ENCODE measurements at regions not wholly inside any gene's neighbourhood (a gene's known extent, or its start where the extent isn't known, plus 50 kb on each side); places are given as distances from the start of the nearest gene placed in this dataset.

DNA sequence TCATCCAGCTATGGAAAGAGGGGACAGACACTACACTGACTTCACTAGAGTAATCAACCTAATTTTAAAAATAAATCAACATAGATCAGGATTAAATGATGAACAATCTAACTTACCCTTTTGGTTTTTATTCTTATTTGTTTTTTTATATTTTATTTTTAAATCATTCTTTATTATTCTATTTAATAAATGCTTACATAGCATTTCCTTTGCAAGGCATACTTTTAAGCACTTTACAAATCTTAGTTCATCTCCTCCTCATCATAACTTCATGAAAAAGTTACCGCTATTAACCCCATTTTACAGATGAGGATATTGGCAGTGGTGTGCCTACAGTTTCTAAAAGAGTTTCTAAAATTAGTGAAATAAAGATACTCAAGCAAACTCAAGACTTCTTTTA lies 380.6 kb downstream of the TBC1D4 start:
- Mint-ChIP-seq H3K9me3 (no peaks in the 10 kb centered on the region), H3K36me3 (ENCODE audit: low read depth) (no peaks in the 10 kb centered on the region), H3K27me3 (ENCODE audit: insufficient read depth) (no peaks in the 10 kb centered on the region), H3K4me1 (ENCODE audit: low read depth) (no peaks in the 10 kb centered on the region), H3K4me3 (no peak overlapping the region), H3K27ac (no peak overlapping the region)
- DNase-seq (ENCODE audit: low spot score) = no peak
- intact Hi-C loops (cut with micrococcal nuclease) = no loop called here

DNA sequence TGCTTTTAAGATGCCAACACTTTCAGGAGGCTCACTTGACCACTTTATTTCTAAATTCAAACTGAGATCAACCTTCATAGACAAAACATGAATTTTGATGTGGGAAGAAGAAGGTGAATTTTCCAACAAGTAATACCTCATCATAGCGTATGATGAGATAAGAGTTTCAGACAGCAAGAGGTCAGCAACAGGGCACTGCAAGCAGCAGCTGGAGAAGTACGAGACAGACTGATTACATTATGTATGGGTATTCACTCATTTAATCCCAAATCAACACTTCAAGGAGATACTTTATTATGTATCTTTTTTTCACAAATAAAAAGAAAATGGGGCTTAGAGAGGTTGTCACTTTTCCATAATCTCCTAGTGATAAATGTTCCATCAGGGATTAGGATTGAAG lies 389.8 kb downstream of the TBC1D4 start:
- H3K36me3 Mint-ChIP-seq (ENCODE audit: low read depth) = no peaks in the 10 kb centered on the region
- H3K27me3 Mint-ChIP-seq (ENCODE audit: insufficient read depth) = peaks cover 3% of the 10 kb centered on the region
- no peak overlapping the region for H3K4me3 Mint-ChIP-seq
- no peak for DNase-seq (ENCODE audit: low spot score)
- intact Hi-C loops (cut with micrococcal nuclease) = no loop called here
- H3K4me1 Mint-ChIP-seq (ENCODE audit: low read depth) = no peaks in the 10 kb centered on the region
- H3K27ac Mint-ChIP-seq = no peak overlapping the region
- H3K9me3 Mint-ChIP-seq = no peaks in the 10 kb centered on the region

DNA sequence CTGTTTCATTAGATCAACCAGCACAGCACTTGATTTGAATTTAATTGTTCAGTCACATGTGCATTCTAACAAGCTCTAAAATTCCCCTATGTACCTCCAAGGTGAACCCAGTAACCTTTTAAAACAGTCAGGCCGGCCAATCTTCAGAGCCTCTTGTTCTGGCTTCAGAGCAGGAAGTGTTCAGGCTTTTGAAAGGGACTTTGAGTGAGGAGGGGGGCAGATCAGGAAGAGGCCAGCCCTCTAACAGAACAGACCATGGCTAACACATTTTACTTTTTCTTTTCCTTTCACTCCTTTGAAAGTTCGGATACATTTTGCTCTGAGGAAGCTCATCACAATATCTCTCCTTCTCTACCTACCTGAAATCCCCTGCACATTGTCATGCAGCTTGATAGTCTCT lies 390.3 kb downstream of the TBC1D4 start:
- H3K36me3 Mint-ChIP-seq (ENCODE audit: low read depth) = no peaks in the 10 kb centered on the region

DNA sequence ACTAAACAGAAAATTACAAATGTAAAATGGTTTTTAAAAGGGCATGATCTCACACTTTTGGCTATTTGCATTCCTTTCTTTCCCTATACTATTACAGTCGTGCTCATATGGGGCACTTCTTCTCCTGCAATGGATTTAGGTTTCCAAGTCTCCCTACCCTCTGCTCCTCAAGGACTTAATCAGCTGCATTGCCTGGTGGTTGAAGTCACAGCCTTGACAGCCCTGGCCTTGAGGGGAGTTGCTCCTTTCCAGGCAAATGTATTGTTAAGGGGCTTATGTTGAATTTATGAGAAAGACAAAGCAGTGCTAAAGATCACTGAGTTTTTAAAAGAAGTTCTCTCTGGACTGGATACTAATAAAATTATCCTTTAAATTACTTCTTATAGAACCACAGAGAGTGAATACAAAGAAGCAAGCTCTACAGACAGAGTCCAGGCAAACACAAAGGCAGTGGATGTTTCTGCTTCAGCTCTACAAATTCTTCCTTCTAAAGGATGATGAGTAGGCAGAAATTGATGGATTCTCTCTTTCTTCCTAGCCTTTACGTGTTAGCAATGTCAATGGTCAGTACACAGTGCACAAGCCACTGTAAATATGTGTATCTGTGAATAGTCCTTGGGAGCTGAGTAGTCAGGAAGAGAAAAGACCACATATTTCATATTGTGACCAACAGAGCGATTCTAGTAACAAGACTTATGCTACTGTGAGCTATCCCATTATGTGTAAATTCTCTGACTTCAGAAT lies 390.9 kb downstream of the TBC1D4 start:
- H3K4me3 Mint-ChIP-seq = no peak overlapping the region
- no peaks in the 10 kb centered on the region for H3K4me1 Mint-ChIP-seq (ENCODE audit: low read depth)
- H3K36me3 Mint-ChIP-seq (ENCODE audit: low read depth) = no peaks in the 10 kb centered on the region
- no peak overlapping the region for H3K27ac Mint-ChIP-seq
- intact Hi-C loops (cut with micrococcal nuclease) = no loop called here
- DNase-seq (ENCODE audit: low spot score) = no peak
- peaks cover 3% of the 10 kb centered on the region for H3K27me3 Mint-ChIP-seq (ENCODE audit: insufficient read depth)
- no peaks in the 10 kb centered on the region for H3K9me3 Mint-ChIP-seq

More for the DNA sequence above, 390.3 kb downstream of the TBC1D4 start:
- intact Hi-C loops (cut with micrococcal nuclease) = no loop called here
- peaks cover 3% of the 10 kb centered on the region for H3K27me3 Mint-ChIP-seq (ENCODE audit: insufficient read depth)
- DNase-seq (ENCODE audit: low spot score) = no peak
- no peak overlapping the region for H3K27ac Mint-ChIP-seq
- H3K9me3 Mint-ChIP-seq = no peaks in the 10 kb centered on the region
- H3K4me1 Mint-ChIP-seq (ENCODE audit: low read depth) = no peaks in the 10 kb centered on the region
- no peak overlapping the region for H3K4me3 Mint-ChIP-seq

DNA sequence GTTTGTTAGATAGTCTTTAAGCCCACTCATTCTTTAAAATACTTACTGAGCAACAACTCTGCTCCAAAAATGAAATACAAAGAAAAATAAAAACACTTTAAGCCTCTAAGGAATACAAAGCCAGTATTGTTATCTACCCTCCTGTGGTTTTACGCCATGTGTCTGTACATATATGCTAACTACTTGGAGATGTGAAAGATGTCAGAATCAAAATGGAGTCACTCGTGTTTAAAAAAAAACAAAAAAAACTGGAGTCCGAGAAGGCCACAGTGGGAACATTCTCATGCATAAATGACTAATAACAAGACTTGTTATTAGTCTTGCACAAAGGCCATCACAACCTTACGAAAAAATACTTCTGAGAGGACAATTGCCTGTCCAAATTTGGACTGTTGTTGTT lies 393.1 kb downstream of the TBC1D4 start:
- no peak overlapping the region for H3K4me3 Mint-ChIP-seq
- no peaks in the 10 kb centered on the region for H3K36me3 Mint-ChIP-seq (ENCODE audit: low read depth)

DNA sequence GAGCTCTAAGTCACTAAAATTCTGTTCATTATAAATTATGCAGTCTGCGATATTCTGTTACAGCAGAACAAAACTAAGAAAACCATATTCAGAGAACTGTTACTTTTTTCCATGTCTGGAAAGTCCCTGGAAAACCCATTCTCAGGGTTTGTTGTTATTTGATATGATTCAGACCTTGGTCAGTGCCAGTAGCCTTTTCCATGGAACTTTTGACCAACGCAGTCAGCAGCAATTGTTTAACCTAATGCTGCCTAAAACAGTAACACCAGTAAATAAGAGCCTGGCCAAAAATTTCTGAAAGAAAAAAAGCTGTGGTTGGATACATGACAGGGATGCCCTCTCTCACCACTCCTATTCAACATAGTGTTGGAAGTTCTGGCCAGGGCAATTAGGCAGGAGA lies 402.7 kb downstream of the TBC1D4 start:
- no peak overlapping the region for H3K27ac Mint-ChIP-seq
- DNase-seq (ENCODE audit: low spot score) = no peak
- H3K4me1 Mint-ChIP-seq (ENCODE audit: low read depth) = no peaks in the 10 kb centered on the region
- no peaks in the 10 kb centered on the region for H3K36me3 Mint-ChIP-seq (ENCODE audit: low read depth)
- intact Hi-C loops (cut with micrococcal nuclease) = no loop called here
- H3K4me3 Mint-ChIP-seq = no peak overlapping the region
- no peaks in the 10 kb centered on the region for H3K9me3 Mint-ChIP-seq
- peaks cover 2% of the 10 kb centered on the region for H3K27me3 Mint-ChIP-seq (ENCODE audit: insufficient read depth)

More for the DNA sequence above, 393.1 kb downstream of the TBC1D4 start:
- Mint-ChIP-seq H3K27ac (no peak overlapping the region), H3K9me3 (no peaks in the 10 kb centered on the region), H3K27me3 (ENCODE audit: insufficient read depth) (peaks cover 3% of the 10 kb centered on the region), H3K4me1 (ENCODE audit: low read depth) (no peaks in the 10 kb centered on the region)
- intact Hi-C loops (cut with micrococcal nuclease) = no loop called here
- no peak for DNase-seq (ENCODE audit: low spot score)

DNA sequence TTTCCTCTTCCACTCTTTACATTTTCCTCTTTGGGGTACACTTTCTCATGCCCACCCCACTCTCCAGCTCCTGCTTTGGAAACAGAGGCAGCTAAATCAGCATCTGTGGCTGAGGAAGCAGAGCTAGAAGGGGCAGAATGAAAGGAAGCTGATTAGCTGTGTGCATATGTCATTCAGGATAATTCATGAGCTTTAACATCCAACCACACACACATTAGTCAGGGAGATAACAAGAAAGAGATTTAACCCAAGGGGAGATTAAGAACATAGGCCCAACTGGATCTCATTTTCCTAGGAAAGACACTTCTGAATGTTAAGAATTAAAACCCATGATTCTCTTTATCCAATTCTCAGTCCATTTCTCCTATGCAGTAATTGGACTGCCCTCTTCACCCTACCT lies 405.5 kb downstream of the TBC1D4 start:
- H3K36me3 Mint-ChIP-seq (ENCODE audit: low read depth) = no peaks in the 10 kb centered on the region
- intact Hi-C loops (cut with micrococcal nuclease) = no loop called here
- DNase-seq (ENCODE audit: low spot score) = no peak
- H3K4me3 Mint-ChIP-seq = no peak overlapping the region
- no peaks in the 10 kb centered on the region for H3K4me1 Mint-ChIP-seq (ENCODE audit: low read depth)
- H3K9me3 Mint-ChIP-seq = no peaks in the 10 kb centered on the region
- H3K27me3 Mint-ChIP-seq (ENCODE audit: insufficient read depth) = peaks cover 2% of the 10 kb centered on the region
- no peak overlapping the region for H3K27ac Mint-ChIP-seq

DNA sequence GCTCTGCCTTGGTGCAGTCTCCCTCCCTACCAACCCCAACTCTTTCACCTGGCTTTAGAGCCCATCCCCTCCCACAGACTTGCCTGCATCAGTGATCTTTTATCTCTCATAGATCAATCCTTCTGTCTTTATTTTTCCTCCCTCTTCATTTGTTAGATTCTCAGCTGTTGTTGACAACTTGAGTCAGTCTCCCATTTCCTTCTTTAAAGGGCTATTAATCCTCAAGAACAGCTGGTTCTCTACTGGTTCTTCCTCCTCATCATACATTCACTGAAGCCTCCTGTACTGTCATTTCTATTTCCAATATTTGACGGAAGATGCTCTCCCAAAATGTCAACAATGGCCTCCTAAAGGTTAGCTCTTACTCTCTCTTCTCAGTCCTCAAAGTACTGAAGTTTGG lies 408.2 kb downstream of the TBC1D4 start:
- peaks cover 2% of the 10 kb centered on the region for H3K27me3 Mint-ChIP-seq (ENCODE audit: insufficient read depth)
- H3K4me3 Mint-ChIP-seq = no peak overlapping the region
- no peak overlapping the region for H3K27ac Mint-ChIP-seq
- H3K4me1 Mint-ChIP-seq (ENCODE audit: low read depth) = no peaks in the 10 kb centered on the region
- intact Hi-C loops (cut with micrococcal nuclease) = no loop called here
- no peak for DNase-seq (ENCODE audit: low spot score)
- H3K36me3 Mint-ChIP-seq (ENCODE audit: low read depth) = no peaks in the 10 kb centered on the region
- H3K9me3 Mint-ChIP-seq = no peaks in the 10 kb centered on the region

DNA sequence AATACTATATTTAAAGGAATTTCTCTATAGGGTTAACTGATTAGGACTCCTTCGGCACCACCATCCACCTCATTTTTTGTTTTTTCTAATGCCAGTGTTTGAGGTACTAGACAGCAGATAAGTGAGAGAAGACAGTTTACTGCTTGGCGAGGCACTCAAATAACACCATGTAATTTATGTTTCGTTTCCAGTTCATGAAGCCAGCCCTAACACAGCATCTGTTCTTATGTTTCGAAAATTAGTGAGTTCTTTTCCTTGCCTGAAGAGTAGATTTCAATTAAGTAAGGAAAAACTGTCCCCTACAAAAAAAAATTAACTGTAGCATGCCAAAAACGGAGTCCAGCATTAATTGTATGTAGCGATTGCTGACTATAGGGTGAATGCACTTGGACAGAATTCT lies 409.1 kb downstream of the TBC1D4 start:
- H3K27ac Mint-ChIP-seq = no peak overlapping the region
- no peaks in the 10 kb centered on the region for H3K4me1 Mint-ChIP-seq (ENCODE audit: low read depth)
- intact Hi-C loops (cut with micrococcal nuclease) = no loop called here
- peaks cover 2% of the 10 kb centered on the region for H3K27me3 Mint-ChIP-seq (ENCODE audit: insufficient read depth)
- H3K9me3 Mint-ChIP-seq = no peaks in the 10 kb centered on the region
- no peak for DNase-seq (ENCODE audit: low spot score)
- no peaks in the 10 kb centered on the region for H3K36me3 Mint-ChIP-seq (ENCODE audit: low read depth)
- no peak overlapping the region for H3K4me3 Mint-ChIP-seq

DNA sequence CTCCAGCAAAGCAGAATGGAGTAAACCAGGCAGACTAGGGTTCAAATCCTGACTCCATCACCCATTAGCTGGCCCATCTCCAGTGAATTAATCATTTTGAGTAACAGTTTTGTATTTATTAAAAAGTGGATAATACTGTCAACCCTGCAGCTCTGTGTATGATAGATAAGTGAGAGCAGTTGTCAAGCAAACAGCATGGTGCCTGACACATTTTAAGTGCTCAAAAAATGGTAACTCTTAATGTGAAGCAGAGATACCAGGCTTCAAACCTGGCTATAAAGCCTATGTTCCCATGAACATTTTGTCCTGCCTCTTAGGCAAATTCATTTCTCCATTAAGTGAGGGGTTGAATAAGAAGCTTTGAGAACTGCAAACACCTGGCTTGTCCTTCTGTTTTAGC lies 409.6 kb downstream of the TBC1D4 start:
- Mint-ChIP-seq H3K27ac (no peak overlapping the region), H3K27me3 (ENCODE audit: insufficient read depth) (peaks cover 2% of the 10 kb centered on the region), H3K9me3 (no peaks in the 10 kb centered on the region), H3K4me3 (no peak overlapping the region), H3K36me3 (ENCODE audit: low read depth) (no peaks in the 10 kb centered on the region), H3K4me1 (ENCODE audit: low read depth) (no peaks in the 10 kb centered on the region)
- intact Hi-C loops (cut with micrococcal nuclease) = no loop called here
- DNase-seq (ENCODE audit: low spot score) = no peak

DNA sequence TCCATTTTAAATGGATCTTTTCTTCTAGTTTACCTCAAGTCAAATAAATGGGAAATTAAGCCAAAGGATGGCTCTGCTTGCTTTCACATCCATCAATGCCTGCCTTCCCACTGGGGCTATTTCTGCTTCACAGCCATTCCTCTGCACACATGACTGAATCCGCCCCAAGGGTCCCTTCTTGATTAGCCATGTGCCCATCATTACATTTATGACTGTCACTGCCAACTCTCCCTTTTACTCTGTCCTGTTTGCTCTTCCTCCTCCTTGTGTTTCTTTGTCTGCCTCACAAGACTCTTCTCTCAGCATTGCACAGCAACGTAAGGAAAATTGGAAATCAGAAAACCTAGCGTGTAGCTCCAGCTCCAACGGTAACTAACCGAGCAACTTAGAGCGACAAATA lies 410.2 kb downstream of the TBC1D4 start:
- no peaks in the 10 kb centered on the region for H3K36me3 Mint-ChIP-seq (ENCODE audit: low read depth)

DNA sequence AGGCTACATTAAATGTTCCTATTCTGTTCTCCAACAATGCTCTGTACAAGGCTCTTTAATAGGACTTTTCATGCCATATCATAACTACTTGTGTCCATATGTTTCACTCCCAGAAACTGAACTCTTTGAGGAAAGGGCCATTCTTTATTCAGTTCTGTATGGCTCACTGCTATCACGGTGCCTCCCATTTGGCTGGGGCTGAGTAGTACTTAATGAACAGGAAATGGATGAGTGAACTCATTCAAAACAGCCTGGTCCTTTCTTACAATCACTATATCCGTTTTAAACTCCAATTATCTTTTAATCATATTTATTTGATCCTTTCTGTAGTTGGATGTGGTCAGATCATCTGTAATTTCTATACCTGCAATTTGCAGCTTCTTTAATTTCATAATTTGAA lies 410.6 kb downstream of the TBC1D4 start:
- no peaks in the 10 kb centered on the region for H3K4me1 Mint-ChIP-seq (ENCODE audit: low read depth)
- intact Hi-C loops (cut with micrococcal nuclease) = no loop called here
- H3K27me3 Mint-ChIP-seq (ENCODE audit: insufficient read depth) = no peaks in the 10 kb centered on the region
- H3K4me3 Mint-ChIP-seq = no peak overlapping the region
- no peaks in the 10 kb centered on the region for H3K9me3 Mint-ChIP-seq
- H3K36me3 Mint-ChIP-seq (ENCODE audit: low read depth) = no peaks in the 10 kb centered on the region
- DNase-seq (ENCODE audit: low spot score) = no peak
- H3K27ac Mint-ChIP-seq = no peak overlapping the region

More for the DNA sequence above, 410.2 kb downstream of the TBC1D4 start:
- H3K27ac Mint-ChIP-seq = no peak overlapping the region
- no peaks in the 10 kb centered on the region for H3K4me1 Mint-ChIP-seq (ENCODE audit: low read depth)
- DNase-seq (ENCODE audit: low spot score) = no peak
- no peak overlapping the region for H3K4me3 Mint-ChIP-seq
- intact Hi-C loops (cut with micrococcal nuclease) = no loop called here
- peaks cover 1% of the 10 kb centered on the region for H3K27me3 Mint-ChIP-seq (ENCODE audit: insufficient read depth)
- no peaks in the 10 kb centered on the region for H3K9me3 Mint-ChIP-seq

DNA sequence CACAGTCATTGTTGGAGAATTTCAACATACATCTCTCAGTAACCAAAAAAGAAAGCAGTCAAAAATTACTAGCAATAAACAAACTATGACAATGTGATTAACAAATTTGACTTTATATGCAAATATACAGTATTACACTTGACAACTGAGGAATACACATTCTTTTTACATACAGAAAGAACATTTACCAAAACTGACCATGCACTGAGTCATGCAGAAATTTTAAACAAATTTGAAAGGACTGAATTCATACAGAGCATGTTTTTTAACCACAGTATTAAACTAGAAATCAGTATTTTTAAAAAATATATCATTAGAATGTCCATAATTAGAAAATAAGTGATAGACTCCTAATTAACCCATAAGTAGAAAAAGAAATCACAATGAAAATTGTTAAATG lies 420.1 kb downstream of the TBC1D4 start:
- intact Hi-C loops (cut with micrococcal nuclease) = no loop called here
- Mint-ChIP-seq H3K4me3 (no peak overlapping the region), H3K36me3 (ENCODE audit: low read depth) (no peaks in the 10 kb centered on the region)

DNA sequence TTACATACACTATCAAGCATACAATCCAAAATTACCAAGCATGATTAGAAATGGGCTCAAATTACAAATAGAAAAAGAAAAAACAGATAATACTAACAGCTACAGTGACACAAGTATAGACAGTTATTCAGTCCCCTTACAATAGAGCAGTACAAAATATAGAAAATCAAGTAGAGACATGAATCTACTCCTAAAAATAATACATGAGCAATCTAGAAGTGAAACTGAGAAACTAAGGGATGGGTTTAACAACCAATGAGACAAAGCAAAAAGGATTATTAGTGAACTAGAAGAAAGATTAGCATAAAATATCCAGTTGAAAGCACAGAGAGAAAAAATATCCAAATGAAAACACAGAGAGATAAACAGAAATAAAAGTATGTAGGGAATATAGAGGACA lies 426.7 kb downstream of the TBC1D4 start:
- no peaks in the 10 kb centered on the region for H3K9me3 Mint-ChIP-seq
- H3K4me1 Mint-ChIP-seq (ENCODE audit: low read depth) = no peaks in the 10 kb centered on the region
- no peak overlapping the region for H3K4me3 Mint-ChIP-seq
- no peaks in the 10 kb centered on the region for H3K36me3 Mint-ChIP-seq (ENCODE audit: low read depth)
- no peak for DNase-seq (ENCODE audit: low spot score)
- H3K27me3 Mint-ChIP-seq (ENCODE audit: insufficient read depth) = no peaks in the 10 kb centered on the region
- intact Hi-C loops (cut with micrococcal nuclease) = no loop called here
- no peak overlapping the region for H3K27ac Mint-ChIP-seq

More for the DNA sequence above, 420.1 kb downstream of the TBC1D4 start:
- no peak for DNase-seq (ENCODE audit: low spot score)
- peaks cover 2% of the 10 kb centered on the region for H3K27me3 Mint-ChIP-seq (ENCODE audit: insufficient read depth)
- H3K27ac Mint-ChIP-seq = no peak overlapping the region
- H3K4me1 Mint-ChIP-seq (ENCODE audit: low read depth) = no peaks in the 10 kb centered on the region
- no peaks in the 10 kb centered on the region for H3K9me3 Mint-ChIP-seq
